Adrenal gland (tissue), 9 donors: ENCODE measurements at regions not wholly inside any gene's neighbourhood (a gene's known extent, or its start where the extent isn't known, plus 50 kb on each side); places are given as distances from the start of the nearest gene placed in this dataset.

Experiments used
- DNase-seq, 7 donors: peaks; one replicate each; pipeline ENCODE4 v3.0.0-alpha.2; 2019 to 2020
- H3K27ac ChIP-seq, 5 donors: fragments of 200-600 bp; sonication (generic) in 4 of 5; 1 replicate in 3 of 5; 2 replicates in 2 of 5; pipeline versions ENCODE4 v1.5.1 to v1.8.0; 2016 to 2020; ENCODE audit warnings: mild to moderate bottlenecking in 1 of 5
- H3K27me3 ChIP-seq: fragments of 200-600 bp; 2 replicates; pipeline ENCODE4 v1.8.0; 2021
- H3K36me3 ChIP-seq, 2 donors: fragments of 200-600 bp; replicated peaks in 1 of 2; 1 replicate in 1 of 2; 2 replicates in 1 of 2; pipeline versions ENCODE4 v1.5.1 to v1.8.0; 2018 to 2022
- H3K4me1 ChIP-seq, 2 donors: fragments of 200-600 bp; replicated peaks in 1 of 2; 1 replicate in 1 of 2; 2 replicates in 1 of 2; pipeline versions ENCODE4 v1.5.1 to v1.8.0; 2018 to 2021
- H3K4me3 ChIP-seq, 4 donors: fragments of 200-600 bp; sonication (generic) in 3 of 4; one replicate each; pipeline ENCODE4 v1.5.1; 2016 to 2018
- H3K9me3 ChIP-seq, 3 donors: fragments of 200-600 bp; sonication (generic) in 1 of 3; replicated peaks in 1 of 3; 1 replicate in 2 of 3; 2 replicates in 1 of 3; pipeline versions ENCODE4 v1.5.1 to v1.8.0; 2016 to 2021
- CTCF ChIP-seq, 6 experiments: fragments of 450-650 bp in 4 of 6; fragments of 200-600 bp in 2 of 6; sonication (generic) in 1 of 6; IDR thresholded peaks; 1 replicate in 5 of 6; 2 replicates in 1 of 6; pipeline versions ENCODE4 v1.5.1 to v1.8.0; 2016 to 2021; ENCODE audit warnings: antibody characterized with exemption in 6 of 6, mild to moderate bottlenecking in 2 of 6, moderate library complexity in 1 of 6
- POLR2A ChIP-seq, 2 donors: fragments of 450-650 bp; IDR thresholded peaks; one replicate each; pipeline ENCODE4 v1.6.1; 2017; ENCODE audit warnings: antibody characterized with exemption in 2 of 2, mild to moderate bottlenecking in 2 of 2, moderate library complexity in 1 of 2
- WGBS, 4 donors: extraction: QIAGEN DNeasy Blood & Tissue Kit in 2 of 4; methylation state at CpG; one replicate each; pipeline versions ENCODE4 v1.1.5 to v1.1.7; 2013 to 2017; 5-methylcytosine and 5-hydroxymethylcytosine counted together
- intact Hi-C, 2 donors: fragments of 100-400 bp; cut with DNase I; formaldehyde crosslinking; loops; one replicate each; pipeline versions ENCODE4 v1.14.1 to v1.15.0; 2022 to 2023
- donor health status: healthy with polysubstance abuse.
- donor health status: Bipolar disorder and iron deficiency.
- donor health status: DM: yes; HTN: yes; CAD: no.
- donor health status: DM: no; HTN: no; CAD: no.
- donor health status: DM: no; HTN: no; CAD: no.

- TF ChIP-seq POLR2A (IDR thresholded peaks at IDR 0.05): no peak
- no peak for TF ChIP-seq CTCF (IDR thresholded peaks at IDR 0.05)
- intact Hi-C loops: no loop called here
These were observed 613.7 kb downstream of the OLFM4 start for GRCh38 chr13:53642306-53642705.

GRCh38 chr13:53648673-53649072 lies 620.1 kb downstream of the OLFM4 start:
- H3K27ac ChIP-seq: no peak overlapping the region
- DNase-seq: no peak
- no peaks in the 10 kb centered on the region for H3K9me3 ChIP-seq
- 76 to 91% (median 84%) methylated on average over 3 of the region's 3 CpGs for WGBS, 4 donors
- no peaks in the 10 kb centered on the region for H3K4me1 ChIP-seq
- intact Hi-C loops: no loop called here
- no peaks in the 10 kb centered on the region for H3K27me3 ChIP-seq
- no peak for TF ChIP-seq CTCF (IDR thresholded peaks at IDR 0.05)
- no peak for TF ChIP-seq POLR2A (IDR thresholded peaks at IDR 0.05)
- H3K36me3 ChIP-seq: no peaks in the 10 kb centered on the region
- no peak overlapping the region for H3K4me3 ChIP-seq

More at GRCh38 chr13:53642306-53642705, 613.7 kb downstream of the OLFM4 start:
- no peaks in the 10 kb centered on the region for H3K9me3 ChIP-seq
- 46 to 63% (median 58%) methylated on average over 3 of the region's 3 CpGs for WGBS, 4 donors
- no peaks in the 10 kb centered on the region for H3K36me3 ChIP-seq
- H3K4me1 ChIP-seq: no peaks in the 10 kb centered on the region
- DNase-seq: no peak
- H3K27ac ChIP-seq: no peak overlapping the region
- no peak overlapping the region for H3K4me3 ChIP-seq
- H3K27me3 ChIP-seq: no peaks in the 10 kb centered on the region

GRCh38 chr13:53672005-53672404 lies 643.4 kb downstream of the OLFM4 start:
- intact Hi-C loops: no loop called here
- TF ChIP-seq CTCF (IDR thresholded peaks at IDR 0.05) (no peak), POLR2A (IDR thresholded peaks at IDR 0.05) (no peak)
- Histone ChIP-seq H3K4me3 (no peak overlapping the region), H3K27ac (no peak overlapping the region), H3K27me3 (no peaks in the 10 kb centered on the region), H3K36me3 (no peaks in the 10 kb centered on the region), H3K9me3 (no peaks in the 10 kb centered on the region), H3K4me1 (no peaks in the 10 kb centered on the region)
- WGBS, 4 donors: 55 to 71% (median 66%) methylated on average over 2 of the region's 2 CpGs
- no peak for DNase-seq

GRCh38 chr13:53683146-53683545 lies 654.5 kb downstream of the OLFM4 start:
- WGBS, 4 donors: 58 to 72% (median 65%) methylated on average over 1 of the region's 1 CpG
- no peak for DNase-seq
- Histone ChIP-seq H3K27me3 (no peaks in the 10 kb centered on the region), H3K4me3 (no peak overlapping the region), H3K36me3 (no peaks in the 10 kb centered on the region), H3K4me1 (no peaks in the 10 kb centered on the region), H3K9me3 (no peaks in the 10 kb centered on the region), H3K27ac (no peak overlapping the region)
- TF ChIP-seq POLR2A (IDR thresholded peaks at IDR 0.05) (no peak), CTCF (IDR thresholded peaks at IDR 0.05) (no peak)
- intact Hi-C loops: no loop called here
